ENCODE measurements at regions not wholly inside any gene's neighbourhood (a gene's known extent, or its start where the extent isn't known, plus 50 kb on each side); places are given as distances from the start of the nearest gene placed in this dataset.

- TF ChIP-seq, protein P1, sequence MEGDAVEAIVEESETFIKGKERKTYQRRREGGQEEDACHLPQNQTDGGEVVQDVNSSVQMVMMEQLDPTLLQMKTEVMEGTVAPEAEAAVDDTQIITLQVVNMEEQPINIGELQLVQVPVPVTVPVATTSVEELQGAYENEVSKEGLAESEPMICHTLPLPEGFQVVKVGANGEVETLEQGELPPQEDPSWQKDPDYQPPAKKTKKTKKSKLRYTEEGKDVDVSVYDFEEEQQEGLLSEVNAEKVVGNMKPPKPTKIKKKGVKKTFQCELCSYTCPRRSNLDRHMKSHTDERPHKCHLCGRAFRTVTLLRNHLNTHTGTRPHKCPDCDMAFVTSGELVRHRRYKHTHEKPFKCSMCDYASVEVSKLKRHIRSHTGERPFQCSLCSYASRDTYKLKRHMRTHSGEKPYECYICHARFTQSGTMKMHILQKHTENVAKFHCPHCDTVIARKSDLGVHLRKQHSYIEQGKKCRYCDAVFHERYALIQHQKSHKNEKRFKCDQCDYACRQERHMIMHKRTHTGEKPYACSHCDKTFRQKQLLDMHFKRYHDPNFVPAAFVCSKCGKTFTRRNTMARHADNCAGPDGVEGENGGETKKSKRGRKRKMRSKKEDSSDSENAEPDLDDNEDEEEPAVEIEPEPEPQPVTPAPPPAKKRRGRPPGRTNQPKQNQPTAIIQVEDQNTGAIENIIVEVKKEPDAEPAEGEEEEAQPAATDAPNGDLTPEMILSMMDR (IDR thresholded peaks at IDR 0.05) = no peak
- no peak for TF ChIP-seq EP300 (IDR thresholded peaks at IDR 0.05)
- TF ChIP-seq POLR2A (IDR thresholded peaks at IDR 0.05) = no peak
- no peak for TF ChIP-seq POLR2AphosphoS5 (IDR thresholded peaks at IDR 0.05)
Observed at GRCh38 chr14:40318211-40318719, 886.0 kb upstream of the FBXO33 start.
